B cell (primary cell): ENCODE measurements at regions not wholly inside any gene's neighbourhood (a gene's known extent, or its start where the extent isn't known, plus 50 kb on each side); places are given as distances from the start of the nearest gene placed in this dataset.

Experiments used
- ATAC-seq: fragments of 200-7000 bp; cut with Tn5 transposase; one replicate; pipeline ENCODE4 v1.10.0; 2021; ENCODE audit warnings: low read depth, mild to moderate bottlenecking, moderate number of reproducible peaks, moderate library complexity
- CTCF ChIA-PET: fragments of 350-600 bp; sonication (Branson Sonifier 250); formaldehyde crosslinking; loops from one replicate; lab custom pipeline; 2021; ENCODE audit warnings: antibody characterized with exemption, inconsistent platforms; lab: Charles Lee
- POLR2A ChIA-PET: fragments of 350-600 bp; sonication (Branson Sonifier 250); formaldehyde crosslinking; loops from one replicate; lab custom pipeline; 2021; ENCODE audit warnings: antibody characterized with exemption; lab: Charles Lee
- DNase-seq: peaks from one replicate; pipeline ENCODE4 v3.0.0; 2013
- H2AFZ ChIP-seq: 2 replicates; pipeline ENCODE4 v1.6.1; 2012; ENCODE audit warnings: mild to moderate bottlenecking, low read depth, low read length; ENCODE audit not compliant: insufficient read depth, poor library complexity, severe bottlenecking
- H3K27ac ChIP-seq, 2 donors: 1 replicate in 1 of 2; 2 replicates in 1 of 2; pipeline ENCODE4 v1.5.1; 2012 to 2013; ENCODE audit warnings: low read length in 2 of 2, mild to moderate bottlenecking in 2 of 2, moderate library complexity in 1 of 2
- H3K27me3 ChIP-seq, 4 experiments: fragments of 200-600 bp in 1 of 4; sonication (generic) in 1 of 4; replicated peaks in 1 of 4; 1 replicate in 2 of 4; 2 replicates in 2 of 4; pipeline versions ENCODE4 v1.6.1 to v1.7.0; 2013 to 2016; ENCODE audit warnings: low read length in 3 of 4, mild to moderate bottlenecking in 2 of 4, mixed read lengths in 1 of 4, moderate library complexity in 1 of 4; ENCODE audit not compliant: insufficient read depth in 4 of 4, control insufficient read depth in 3 of 4; ENCODE audit errors: control extremely low read depth in 1 of 4
- H3K36me3 ChIP-seq, 2 experiments: replicated peaks in 1 of 2; 1 replicate in 1 of 2; 2 replicates in 1 of 2; pipeline versions ENCODE4 v1.6.1 to v1.7.1; 2013; ENCODE audit warnings: low read length in 1 of 2; ENCODE audit not compliant: insufficient read depth in 2 of 2, control insufficient read depth in 1 of 2; ENCODE audit errors: control extremely low read depth in 1 of 2, extremely low read depth in 1 of 2
- H3K4me1 ChIP-seq, 2 donors: fragments of 200-600 bp in 1 of 2; sonication (generic) in 1 of 2; 1 replicate in 1 of 2; 2 replicates in 1 of 2; pipeline versions ENCODE4 v1.5.1 to v1.6.1; 2013 to 2017; ENCODE audit warnings: low read length in 2 of 2; ENCODE audit not compliant: control insufficient read depth in 2 of 2, insufficient read depth in 2 of 2
- H3K4me2 ChIP-seq: replicated peaks from 2 replicates; pipeline ENCODE3; 2012; ENCODE audit warnings: mild to moderate bottlenecking, low read depth, low read length; ENCODE audit not compliant: poor library complexity, severe bottlenecking
- H3K4me3 ChIP-seq, 5 experiments: fragments of 200-600 bp in 1 of 5; sonication (generic) in 1 of 5; 1 replicate in 3 of 5; 2 replicates in 2 of 5; pipeline versions ENCODE4 v1.5.1 to v1.7.0; 2011 to 2016; ENCODE audit warnings: low read length in 4 of 5, mild to moderate bottlenecking in 4 of 5, low read depth in 2 of 5, control low read depth in 1 of 5, moderate library complexity in 1 of 5; ENCODE audit not compliant: insufficient read depth in 1 of 5; ENCODE audit errors: control extremely low read depth in 1 of 5, extremely low read depth in 1 of 5
- H3K79me2 ChIP-seq: fragments of 200-600 bp; sonication (generic); one replicate; pipeline ENCODE4 v1.6.0; 2016; ENCODE audit warnings: low read length; ENCODE audit not compliant: control insufficient read depth, insufficient read depth
- H3K9ac ChIP-seq: fragments of 200-600 bp; sonication (generic); 2 replicates; pipeline ENCODE4 v1.6.1; 2017; ENCODE audit warnings: mild to moderate bottlenecking, low read length, moderate library complexity
- H3K9me3 ChIP-seq, 3 donors: one replicate each; pipeline versions ENCODE4 v1.6.1 to v1.7.1; 2013; ENCODE audit warnings: low read length in 2 of 3; ENCODE audit not compliant: control insufficient read depth in 2 of 3, insufficient read depth in 1 of 3; ENCODE audit errors: control extremely low read depth in 1 of 3
- H4K20me1 ChIP-seq: 2 replicates; pipeline ENCODE4 v1.6.0; 2012; ENCODE audit warnings: mild to moderate bottlenecking, low read length; ENCODE audit not compliant: insufficient read depth, control insufficient read depth, poor library complexity, severe bottlenecking
- H3K27ac Mint-ChIP-seq: one replicate; pipeline ENCODE4 v1.8.0; 2021; ENCODE audit warnings: mixed read lengths
- H3K27me3 Mint-ChIP-seq: one replicate; pipeline ENCODE4 v1.8.0; 2021; ENCODE audit warnings: mixed read lengths
- H3K4me1 Mint-ChIP-seq: one replicate; pipeline ENCODE4 v1.8.0; 2021; ENCODE audit warnings: mixed read lengths
- H3K4me3 Mint-ChIP-seq: one replicate; pipeline ENCODE4 v1.8.0; 2021; ENCODE audit warnings: mixed read lengths
- H3K9me3 Mint-ChIP-seq: one replicate; pipeline ENCODE4 v1.8.0; 2022; ENCODE audit warnings: mixed read lengths; ENCODE audit not compliant: insufficient read depth
- CTCF ChIP-seq: fragments of 200-600 bp; IDR thresholded peaks from one replicate; pipeline ENCODE4 v1.8.0; 2022; ENCODE audit warnings: antibody characterized with exemption, mild to moderate bottlenecking
- EZH2 ChIP-seq: IDR thresholded peaks from 2 replicates; pipeline ENCODE4 v1.6.1; 2012; ENCODE audit warnings: borderline replicate concordance, low read depth, mild to moderate bottlenecking, moderate library complexity, low read length; ENCODE audit not compliant: insufficient read depth, poor library complexity, severe bottlenecking
- WGBS: methylation state at CpG from one replicate; pipeline ENCODE4 v1.1.5; 2013; ENCODE audit warnings: missing lambda C conversion rate; ENCODE audit not compliant: insufficient coverage; 5-methylcytosine and 5-hydroxymethylcytosine counted together
- intact Hi-C: fragments of 100-400 bp; cut with micrococcal nuclease; formaldehyde crosslinking; loops from one replicate; pipeline ENCODE4 v1.10.0; 2022

- H3K4me3 ChIP-seq: no peak overlapping the region
- no peaks in the 10 kb centered on the region for H3K4me1 ChIP-seq
- no peak overlapping the region for H3K4me2 ChIP-seq
- DNase-seq: no peak
- POLR2A ChIA-PET: no interaction called here
- H3K27ac ChIP-seq: no peak overlapping the region
- H3K9ac ChIP-seq: no peak overlapping the region
- no peak for ATAC-seq
- intact Hi-C loops: no loop called here
- no peak overlapping the region for H2AFZ ChIP-seq
- H3K9me3 ChIP-seq: peaks cover 0 to 9% (median 7%) of the 10 kb centered on the region in 3 donors
- no peaks in the 10 kb centered on the region for H3K79me2 ChIP-seq
- WGBS: no CpG with 5 or more reads among the region's 1 CpG
- no peaks in the 10 kb centered on the region for H3K4me1 Mint-ChIP-seq
- H3K36me3 ChIP-seq: no peaks in the 10 kb centered on the region
- TF ChIP-seq CTCF: no peak
- TF ChIP-seq EZH2: no peak
- H3K4me3 Mint-ChIP-seq: no peak overlapping the region
- CTCF ChIA-PET: no interaction called here
- H3K27me3 ChIP-seq: no peaks in the 10 kb centered on the region
- H4K20me1 ChIP-seq: no peaks in the 10 kb centered on the region
- peaks cover 2% of the 10 kb centered on the region for H3K9me3 Mint-ChIP-seq
- H3K27me3 Mint-ChIP-seq: peaks cover 4% of the 10 kb centered on the region
- no peak overlapping the region for H3K27ac Mint-ChIP-seq
Measured at GRCh38 chr3:31382856-31383255, 149.9 kb upstream of the STT3B start.

GRCh38 chr3:31384117-31384516 is 148.6 kb upstream of the STT3B start:
- no peak for DNase-seq
- Histone ChIP-seq H3K79me2 (no peaks in the 10 kb centered on the region), H3K4me1 (no peaks in the 10 kb centered on the region), H3K36me3 (no peaks in the 10 kb centered on the region), H3K27me3 (no peaks in the 10 kb centered on the region), H4K20me1 (no peaks in the 10 kb centered on the region), H2AFZ (no peak overlapping the region), H3K9ac (no peak overlapping the region), H3K4me3 (no peak overlapping the region), H3K9me3 (peaks cover 0 to 9% (median 7%) of the 10 kb centered on the region in 3 donors), H3K27ac (no peak overlapping the region), H3K4me2 (no peak overlapping the region)
- ChIA-PET POLR2A (no interaction called here), CTCF (no interaction called here)
- H3K4me1 Mint-ChIP-seq: no peaks in the 10 kb centered on the region
- H3K27ac Mint-ChIP-seq: no peak overlapping the region
- no peak for ATAC-seq
- intact Hi-C loops: no loop called here
- TF ChIP-seq CTCF (no peak), EZH2 (no peak)
- H3K9me3 Mint-ChIP-seq: peaks cover 2% of the 10 kb centered on the region
- H3K27me3 Mint-ChIP-seq: peaks cover 4% of the 10 kb centered on the region
- H3K4me3 Mint-ChIP-seq: no peak overlapping the region
- WGBS: no CpG with 5 or more reads among the region's 1 CpG
